H1 (cell line): ENCODE measurements at regions not wholly inside any gene's neighbourhood (a gene's known extent, or its start where the extent isn't known, plus 50 kb on each side); places are given as distances from the start of the nearest gene placed in this dataset.

Experiments
- CTCF ChIA-PET: fragments of 300-600 bp; sonication (Branson Sonifier 250); formaldehyde crosslinking; loops from one replicate; lab custom pipeline; 2021; ENCODE audit not compliant: partially characterized antibody; lab: Charles Lee
- POLR2A ChIA-PET: fragments of 300-600 bp; sonication (Branson Sonifier 250); formaldehyde crosslinking; loops from one replicate; lab custom pipeline; 2021; ENCODE audit warnings: inconsistent platforms; ENCODE audit not compliant: partially characterized antibody; lab: Charles Lee
- DNase-seq, 2 experiments: peaks; one replicate each; pipeline versions ENCODE4 v3.0.0 to v3.0.0-alpha.2; 2010 to 2022; ENCODE audit warnings: low spot score in 2 of 2, low read depth in 1 of 2, mixed read lengths in 1 of 2
- FAIRE-seq: peaks from 2 replicates; lab custom pipeline; 2011; peaks lifted over from hg19 to GRCh38; lab: Jason Lieb, UNC
- H2AFZ ChIP-seq: 2 replicates; pipeline ENCODE4 v1.8.1; 2012; ENCODE audit warnings: low read length, inconsistent platforms
- H2AK5ac ChIP-seq: 2 replicates; pipeline ENCODE4 v1.6.1; 2013; ENCODE audit warnings: low read depth, low read length
- H2BK120ac ChIP-seq: replicated peaks from 2 replicates; pipeline ENCODE3; 2013; ENCODE audit warnings: low read depth, low read length, inconsistent platforms
- H2BK12ac ChIP-seq: 2 replicates; pipeline ENCODE4 v1.6.1; 2013; ENCODE audit warnings: low read depth, low read length
- H2BK15ac ChIP-seq: 2 replicates; pipeline ENCODE4 v1.6.1; 2013; ENCODE audit warnings: low read length
- H2BK20ac ChIP-seq: 2 replicates; pipeline ENCODE4 v1.6.1; 2013; ENCODE audit warnings: low read length
- H2BK5ac ChIP-seq: 2 replicates; pipeline ENCODE4 v1.6.1; 2013; ENCODE audit warnings: low read depth, low read length
- H3K14ac ChIP-seq: 2 replicates; pipeline ENCODE4 v1.6.1; 2013; ENCODE audit warnings: inconsistent platforms; ENCODE audit not compliant: insufficient read length
- H3K18ac ChIP-seq: 2 replicates; pipeline ENCODE4 v1.6.1; 2013; ENCODE audit warnings: low read length; ENCODE audit errors: extremely low read depth
- H3K23ac ChIP-seq: 2 replicates; pipeline ENCODE4 v1.6.1; 2013; ENCODE audit warnings: inconsistent platforms; ENCODE audit not compliant: insufficient read length
- H3K23me2 ChIP-seq: 2 replicates; pipeline ENCODE4 v1.6.1; 2013; ENCODE audit warnings: low read depth, low read length
- H3K27ac ChIP-seq: 2 replicates; pipeline ENCODE4 v1.6.1; 2011; ENCODE audit warnings: low read depth, low read length, inconsistent platforms
- H3K27me3 ChIP-seq, 4 experiments: replicated peaks in 1 of 4; 1 replicate in 1 of 4; 2 replicates in 3 of 4; pipeline versions ENCODE4 v1.6.1 to v1.8.1; 2011 to 2013; ENCODE audit warnings: low read length in 3 of 4, mild to moderate bottlenecking in 3 of 4, inconsistent platforms in 2 of 4, mixed read lengths in 2 of 4, moderate library complexity in 1 of 4; ENCODE audit not compliant: control insufficient read depth in 3 of 4, insufficient read depth in 3 of 4; ENCODE audit errors: extremely low read depth in 1 of 4
- H3K36me3 ChIP-seq, 4 experiments: 2 replicates each; pipeline versions ENCODE4 v1.6.1 to v1.8.1; 2011 to 2013; ENCODE audit warnings: mild to moderate bottlenecking in 4 of 4, low read length in 3 of 4, moderate library complexity in 2 of 4, control low read depth in 1 of 4, inconsistent platforms in 1 of 4; ENCODE audit not compliant: insufficient read depth in 4 of 4, control insufficient read depth in 2 of 4
- H3K4ac ChIP-seq: replicated peaks from 2 replicates; pipeline ENCODE3; 2013; ENCODE audit warnings: low read length, low read depth, mixed read lengths, inconsistent platforms; ENCODE audit not compliant: insufficient read length
- H3K4me1 ChIP-seq, 4 experiments: replicated peaks in 1 of 4; 1 replicate in 1 of 4; 2 replicates in 3 of 4; pipeline versions ENCODE4 v1.6.1 to v1.8.1; 2011 to 2013; ENCODE audit warnings: low read length in 3 of 4, inconsistent platforms in 2 of 4, mixed read lengths in 1 of 4; ENCODE audit not compliant: insufficient read depth in 4 of 4, control insufficient read depth in 3 of 4
- H3K4me2 ChIP-seq, 2 experiments: 2 replicates each; pipeline versions ENCODE4 v1.6.1 to v1.8.1; 2011 to 2013; ENCODE audit warnings: low read depth in 2 of 2, low read length in 2 of 2, control low read depth in 1 of 2, inconsistent platforms in 1 of 2, mild to moderate bottlenecking in 1 of 2; ENCODE audit not compliant: insufficient read depth in 1 of 2
- H3K4me3 ChIP-seq, 4 experiments: fragments of 200-600, 300-600 bp in 1 of 4; sonication (generic), shearing (Covaris generic), sonication (Bioruptor Twin) in 1 of 4; 2 replicates each; pipeline versions ENCODE4 v1.5.1 to v1.8.1; 2011 to 2016; ENCODE audit warnings: low read length in 4 of 4, low read depth in 3 of 4, control low read depth in 2 of 4, inconsistent platforms in 2 of 4, mild to moderate bottlenecking in 2 of 4, mixed read lengths in 1 of 4, moderate library complexity in 1 of 4; ENCODE audit not compliant: insufficient read depth in 2 of 4; ENCODE audit errors: extremely low read depth in 1 of 4
- H3K56ac ChIP-seq: replicated peaks from 2 replicates; pipeline ENCODE3; 2013; ENCODE audit warnings: low read depth, mild to moderate bottlenecking, mixed read lengths, low read length, inconsistent platforms; ENCODE audit not compliant: insufficient read length
- H3K79me1 ChIP-seq: 2 replicates; pipeline ENCODE4 v1.6.1; 2013; ENCODE audit warnings: low read depth, low read length, control low read depth
- H3K79me2 ChIP-seq, 2 experiments: 2 replicates each; pipeline versions ENCODE4 v1.6.1 to v1.8.1; 2012 to 2013; ENCODE audit warnings: low read length in 2 of 2, mild to moderate bottlenecking in 2 of 2, inconsistent platforms in 1 of 2; ENCODE audit not compliant: insufficient read depth in 2 of 2, control insufficient read depth in 1 of 2
- H3K9ac ChIP-seq, 4 experiments: replicated peaks in 1 of 4; 1 replicate in 1 of 4; 2 replicates in 3 of 4; pipeline versions ENCODE4 v1.6.1 to v1.8.1; 2011 to 2013; ENCODE audit warnings: low read depth in 3 of 4, low read length in 3 of 4, control low read depth in 2 of 4, mild to moderate bottlenecking in 2 of 4, moderate library complexity in 2 of 4, inconsistent platforms in 1 of 4; ENCODE audit errors: extremely low read depth in 1 of 4
- H3K9me3 ChIP-seq, 2 experiments: 2 replicates each; pipeline versions ENCODE4 v1.6.1 to v1.8.1; 2012 to 2013; ENCODE audit warnings: mild to moderate bottlenecking in 2 of 2, moderate library complexity in 2 of 2, control low read depth in 1 of 2, inconsistent platforms in 1 of 2, low read depth in 1 of 2, low read length in 1 of 2, mixed read lengths in 1 of 2; ENCODE audit not compliant: insufficient read depth in 2 of 2
- H4K20me1 ChIP-seq, 2 experiments: replicated peaks in 1 of 2; 2 replicates each; pipeline versions ENCODE3 to v1.8.1; 2011 to 2013; ENCODE audit warnings: inconsistent platforms in 2 of 2, low read length in 2 of 2, mild to moderate bottlenecking in 1 of 2; ENCODE audit not compliant: insufficient read depth in 2 of 2, control insufficient read depth in 1 of 2
- H4K5ac ChIP-seq: 2 replicates; pipeline ENCODE4 v1.6.1; 2013; ENCODE audit warnings: low read length, low read depth, mixed read lengths, inconsistent platforms; ENCODE audit not compliant: insufficient read length
- H4K8ac ChIP-seq: 2 replicates; pipeline ENCODE4 v1.8.0; 2013; ENCODE audit warnings: mild to moderate bottlenecking, moderate library complexity, low read length, inconsistent platforms; ENCODE audit not compliant: insufficient read depth; ENCODE audit errors: extremely low read depth
- H4K91ac ChIP-seq: replicated peaks from 2 replicates; pipeline ENCODE3; 2013; ENCODE audit warnings: low read length, mixed read lengths, inconsistent platforms; ENCODE audit not compliant: insufficient read length
- CEBPB ChIP-seq: IDR thresholded peaks from 2 replicates; pipeline ENCODE4 v1.6.1; 2012; ENCODE audit warnings: low read depth, low read length
- KDM5A ChIP-seq: fragments of 200-600 bp; IDR thresholded peaks from 2 replicates; pipeline ENCODE4 v1.7.1; 2012; ENCODE audit warnings: mild to moderate bottlenecking, low read length, inconsistent platforms, mixed read lengths
- SP4 ChIP-seq: IDR thresholded peaks from 2 replicates; pipeline ENCODE4 v1.6.1; 2012; ENCODE audit warnings: low read length, inconsistent platforms
- SUZ12 ChIP-seq: fragments of 200-600 bp; sonication (generic); IDR thresholded peaks from 2 replicates; pipeline ENCODE4 v1.6.1; 2012; ENCODE audit warnings: mild to moderate bottlenecking, inconsistent platforms, low read length, moderate library complexity, mixed read lengths
- TAF7 ChIP-seq: optimal IDR thresholded peaks from 2 replicates; pipeline ENCODE3; 2011; ENCODE audit warnings: low read depth, mild to moderate bottlenecking, inconsistent platforms, low read length, moderate library complexity, borderline replicate concordance
- WGBS, 2 experiments: shearing (Covaris generic) in 1 of 2; methylation state at CpG; one replicate each; pipeline versions ENCODE4 v1.1.6 to v1.1.7; 2013 to 2015; ENCODE audit warnings: low lambda C conversion rate in 2 of 2, mixed read lengths in 2 of 2, inconsistent platforms in 1 of 2, low coverage in 1 of 2, missing lambda C conversion rate in 1 of 2; ENCODE audit not compliant: insufficient replicate concordance in 2 of 2, insufficient coverage in 1 of 2, insufficient read length in 1 of 2; ENCODE audit errors: extremely low coverage in 1 of 2, missing lambda C conversion rate in 1 of 2; 5-methylcytosine and 5-hydroxymethylcytosine counted together
- TF ChIP-seq, protein P1 (sequence below): IDR thresholded peaks from 2 replicates; pipeline ENCODE4 v1.6.1; 2012; ENCODE audit warnings: low read length, inconsistent platforms

DNA sequence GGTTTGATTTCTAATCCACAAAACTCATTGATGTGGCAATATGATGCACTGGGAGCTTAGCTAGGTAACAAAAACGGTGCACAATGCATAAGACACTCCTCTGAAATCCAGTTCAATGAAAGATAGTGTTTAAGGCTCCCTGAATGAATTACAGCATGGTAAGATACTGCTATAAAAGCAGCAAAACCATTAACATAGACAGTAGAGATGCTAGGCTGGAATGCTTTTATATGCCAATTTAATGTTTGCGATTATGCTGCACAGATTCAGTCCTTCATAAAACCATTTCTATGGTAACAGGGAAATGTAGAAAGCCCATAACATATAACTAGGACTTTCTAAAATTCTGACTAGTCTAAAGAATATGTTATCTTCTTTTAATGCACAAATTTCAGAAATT lies 180.8 kb upstream of the NUDT12 start:
- ChIA-PET POLR2A (no interaction called here), CTCF (no interaction called here)
- Histone ChIP-seq H3K27me3 (no peaks in the 10 kb centered on the region), H2BK12ac (no peak overlapping the region), H3K4me2 (no peak overlapping the region), H3K79me1 (no peaks in the 10 kb centered on the region), H4K5ac (no peak overlapping the region), H3K27ac (no peak overlapping the region), H2AFZ (no peak overlapping the region), H2BK120ac (no peak overlapping the region), H4K20me1 (no peaks in the 10 kb centered on the region), H3K18ac (no peak overlapping the region), H3K23ac (no peak overlapping the region), H2AK5ac (no peak overlapping the region), H2BK15ac (no peak overlapping the region), H3K9ac (no peak overlapping the region), H3K23me2 (no peaks in the 10 kb centered on the region), H4K91ac (no peak overlapping the region), H2BK5ac (no peak overlapping the region), H4K8ac (no peak overlapping the region), H3K4me3 (no peak overlapping the region), H3K56ac (no peak overlapping the region), H2BK20ac (no peak overlapping the region), H3K14ac (no peak overlapping the region), H3K4me1 (no peaks in the 10 kb centered on the region), H3K9me3 (no peaks in the 10 kb centered on the region), H3K4ac (no peak overlapping the region), H3K79me2 (no peaks in the 10 kb centered on the region), H3K36me3 (no peaks in the 10 kb centered on the region)
- no peak for FAIRE-seq
- 93% methylated on average over 2 of the region's 2 CpGs; no CpG with 5 or more reads in 1 of the 2 experiments for WGBS, 2 experiments
- DNase-seq, result no peak
- TF ChIP-seq, protein P1, sequence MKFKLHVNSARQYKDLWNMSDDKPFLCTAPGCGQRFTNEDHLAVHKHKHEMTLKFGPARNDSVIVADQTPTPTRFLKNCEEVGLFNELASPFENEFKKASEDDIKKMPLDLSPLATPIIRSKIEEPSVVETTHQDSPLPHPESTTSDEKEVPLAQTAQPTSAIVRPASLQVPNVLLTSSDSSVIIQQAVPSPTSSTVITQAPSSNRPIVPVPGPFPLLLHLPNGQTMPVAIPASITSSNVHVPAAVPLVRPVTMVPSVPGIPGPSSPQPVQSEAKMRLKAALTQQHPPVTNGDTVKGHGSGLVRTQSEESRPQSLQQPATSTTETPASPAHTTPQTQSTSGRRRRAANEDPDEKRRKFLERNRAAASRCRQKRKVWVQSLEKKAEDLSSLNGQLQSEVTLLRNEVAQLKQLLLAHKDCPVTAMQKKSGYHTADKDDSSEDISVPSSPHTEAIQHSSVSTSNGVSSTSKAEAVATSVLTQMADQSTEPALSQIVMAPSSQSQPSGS, result no peak
- TF ChIP-seq KDM5A, result no peak
- no peak for TF ChIP-seq TAF7
- TF ChIP-seq SUZ12, result no peak
- TF ChIP-seq SP4, result no peak
- TF ChIP-seq CEBPB, result no peak
